HCT116 (cell line): ENCODE measurements at regions not wholly inside any gene's neighbourhood (a gene's known extent, or its start where the extent isn't known, plus 50 kb on each side); places are given as distances from the start of the nearest gene placed in this dataset.

Experiments used
- ATAC-seq: fragments of 200-7000 bp; cut with Tn5 transposase; 2 replicates; pipeline ENCODE4 v1.9.1; 2020; ENCODE audit warnings: mild to moderate bottlenecking, moderate library complexity
- BruUV-seq: library from RNA; stranded (reverse); fragments of 400-500 nt; replicated peaks from 2 replicates; lab custom pipeline; 2021; lab: Mats Ljungman, UMichigan
- CTCF ChIA-PET: fragments of 300-600 bp; sonication (Branson Sonifier 250); formaldehyde crosslinking; loops from one replicate; lab custom pipeline; 2021; ENCODE audit warnings: antibody characterized with exemption; lab: Charles Lee
- POLR2A ChIA-PET: fragments of 300-600, 350-600 bp; sonication (Branson Sonifier 250); formaldehyde crosslinking; loops from one replicate; lab custom pipeline; 2021; ENCODE audit warnings: antibody characterized with exemption; lab: Charles Lee
- RAD21 ChIA-PET, 2 experiments: fragments of 300-600 bp; sonication (Branson Sonifier 250); formaldehyde crosslinking; loops; one replicate each; lab custom pipeline; 2023; ENCODE audit warnings: low total read pairs in 2 of 2; ENCODE audit not compliant: uncharacterized antibody in 2 of 2, unreplicated experiment in 2 of 2, low non-redundant PET in 1 of 2; lab: Charles Lee
- DNase-seq: peaks from one replicate; pipeline ENCODE4 v3.0.0-alpha.2; 2010; ENCODE audit warnings: low read depth, low spot score
- H2AFZ ChIP-seq: fragments of 200-600 bp; shearing (Covaris generic), sonication (generic); 2 replicates; pipeline ENCODE4 v1.6.1; 2017; ENCODE audit warnings: low read depth, mixed run types, mixed read lengths, antibody characterized with exemption, low read length; ENCODE audit not compliant: poor library complexity, severe bottlenecking
- H3K27ac ChIP-seq: 2 replicates; pipeline ENCODE4 v1.5.1; 2012; ENCODE audit warnings: low read depth, low read length
- H3K27me3 ChIP-seq: fragments of 200-600 bp; sonication (generic); 2 replicates; pipeline ENCODE4 v1.6.1; 2016; ENCODE audit warnings: mixed run types, low read length, mixed read lengths; ENCODE audit not compliant: insufficient read depth
- H3K36me3 ChIP-seq, 2 experiments: fragments of 200-500 bp in 1 of 2; fragments of 200-600 bp in 1 of 2; sonication (Bioruptor generic) in 1 of 2; sonication (generic) in 1 of 2; 2 replicates each; pipeline versions ENCODE4 v1.5.1 to v1.6.1; 2014 to 2016; ENCODE audit warnings: low read length in 2 of 2, inconsistent platforms in 1 of 2, mixed read lengths in 1 of 2, mixed run types in 1 of 2; ENCODE audit not compliant: insufficient read depth in 2 of 2, control insufficient read depth in 1 of 2
- H3K4me1 ChIP-seq, 2 experiments: fragments of 200-600 bp in 1 of 2; sonication (generic) in 1 of 2; 2 replicates each; pipeline versions ENCODE4 v1.5.1 to v1.6.1; 2012 to 2017; ENCODE audit warnings: low read length in 2 of 2, inconsistent platforms in 1 of 2, mild to moderate bottlenecking in 1 of 2, mixed read lengths in 1 of 2, mixed run types in 1 of 2, moderate library complexity in 1 of 2; ENCODE audit not compliant: insufficient read depth in 2 of 2, control insufficient read depth in 1 of 2
- H3K4me2 ChIP-seq: fragments of 200-600 bp; sonication (generic); 2 replicates; pipeline ENCODE4 v1.6.1; 2017; ENCODE audit warnings: mixed run types, low read length, mixed read lengths
- H3K4me3 ChIP-seq, 2 experiments: fragments of 200-600 bp in 1 of 2; sonication (generic) in 1 of 2; replicated peaks in 1 of 2; 2 replicates each; pipeline ENCODE4 v1.5.1; 2011 to 2016; ENCODE audit warnings: low read length in 2 of 2, control low read depth in 1 of 2, low read depth in 1 of 2, mild to moderate bottlenecking in 1 of 2, mixed read lengths in 1 of 2, mixed run types in 1 of 2
- H3K79me2 ChIP-seq: fragments of 200-600 bp; sonication (generic); 2 replicates; pipeline ENCODE4 v1.6.1; 2017; ENCODE audit warnings: mild to moderate bottlenecking, mixed run types, low read length, moderate library complexity, mixed read lengths; ENCODE audit not compliant: insufficient read depth
- H3K9ac ChIP-seq: fragments of 200-600 bp; sonication (generic); 2 replicates; pipeline ENCODE4 v1.6.1; 2016; ENCODE audit warnings: low read length, mixed read lengths
- H3K9me2 ChIP-seq: fragments of 200-600 bp; sonication (generic), shearing (Covaris generic); 2 replicates; pipeline ENCODE4 v1.6.1; 2017; ENCODE audit warnings: mixed run types, mild to moderate bottlenecking, moderate library complexity; ENCODE audit not compliant: insufficient read depth
- H3K9me3 ChIP-seq, 2 experiments: fragments of 200-500 bp in 1 of 2; fragments of 200-600 bp in 1 of 2; sonication (Bioruptor generic) in 1 of 2; sonication (generic) in 1 of 2; 2 replicates each; pipeline ENCODE4 v1.6.1; 2014 to 2017; ENCODE audit warnings: low read length in 2 of 2, mixed read lengths in 2 of 2, inconsistent platforms in 1 of 2, low read depth in 1 of 2, mild to moderate bottlenecking in 1 of 2, mixed run types in 1 of 2, moderate library complexity in 1 of 2; ENCODE audit not compliant: control insufficient read depth in 1 of 2, insufficient read depth in 1 of 2
- H4K20me1 ChIP-seq: fragments of 200-600 bp; sonication (generic), shearing (Covaris generic); 2 replicates; pipeline ENCODE4 v1.6.1; 2017; ENCODE audit warnings: mixed run types, mild to moderate bottlenecking, moderate library complexity; ENCODE audit not compliant: insufficient read depth
- CEBPB ChIP-seq: IDR thresholded peaks from 2 replicates; pipeline ENCODE4 v1.6.1; 2012; ENCODE audit warnings: low read depth
- FOSL1 ChIP-seq: IDR thresholded peaks from 2 replicates; pipeline ENCODE4 v1.6.1; 2012; ENCODE audit warnings: low read depth
- POLR2AphosphoS5 ChIP-seq: IDR thresholded peaks from 2 replicates; pipeline ENCODE4 v1.6.1; 2011; ENCODE audit warnings: mild to moderate bottlenecking, low read depth, low read length, moderate library complexity
- SIN3A ChIP-seq: IDR thresholded peaks from 2 replicates; pipeline ENCODE4 v1.6.1; 2012; ENCODE audit warnings: low read depth
- SP1 ChIP-seq: IDR thresholded peaks from 2 replicates; pipeline ENCODE4 v1.6.1; 2012; ENCODE audit warnings: low read depth
- SRF ChIP-seq: IDR thresholded peaks from 2 replicates; pipeline ENCODE4 v1.6.1; 2012; ENCODE audit warnings: low read depth
- TCF7L2 ChIP-seq: IDR thresholded peaks from 2 replicates; pipeline ENCODE4 v1.7.0; 2011; ENCODE audit warnings: borderline replicate concordance, inconsistent platforms; ENCODE audit not compliant: insufficient read depth, insufficient read length; ENCODE audit errors: extremely low read depth
- YY1 ChIP-seq: IDR thresholded peaks from 2 replicates; pipeline ENCODE4 v1.6.1; 2011; ENCODE audit warnings: low read length, low read depth, moderate library complexity, mild to moderate bottlenecking; ENCODE audit not compliant: insufficient replicate concordance; ENCODE audit errors: extremely low read depth
- ZFX ChIP-seq: fragments of 450-650 bp; IDR thresholded peaks from 2 replicates; pipeline ENCODE4 v1.6.1; 2017
- ZNF274 ChIP-seq: fragments of 200-500 bp; sonication (Bioruptor generic); IDR thresholded peaks from 2 replicates; pipeline ENCODE4 v1.6.1; 2014; ENCODE audit warnings: mild to moderate bottlenecking, low read depth, low read length, inconsistent platforms
- intact Hi-C: fragments of 100-400 bp; cut with micrococcal nuclease; formaldehyde crosslinking; loops from 2 replicates; pipeline ENCODE4 v1.10.0; 2022
- TF ChIP-seq, protein P1 (sequence below): IDR thresholded peaks from 2 replicates; pipeline ENCODE4 v1.6.1; 2011; ENCODE audit warnings: mild to moderate bottlenecking, low read length, moderate library complexity; ENCODE audit not compliant: insufficient replicate concordance; ENCODE audit errors: extremely low read depth
- TF ChIP-seq, protein P2 (sequence below): IDR thresholded peaks from 2 replicates; pipeline ENCODE4 v1.6.1; 2012
- TF ChIP-seq, protein P3 (sequence below): IDR thresholded peaks from 2 replicates; pipeline ENCODE4 v1.6.1; 2012; ENCODE audit warnings: low read depth
- TF ChIP-seq, protein P4 (sequence below), 3 experiments: fragments of 200-600 bp in 1 of 3; sonication (generic) in 1 of 3; IDR thresholded peaks in 2 of 3; conservative IDR thresholded peaks in 1 of 3; 2 replicates each; pipeline ENCODE4 v1.5.1; 2012 to 2017; ENCODE audit warnings: low read depth in 2 of 3, low read length in 2 of 3, antibody characterized with exemption in 1 of 3, borderline replicate concordance in 1 of 3, control low read depth in 1 of 3, mild to moderate bottlenecking in 1 of 3, mixed read lengths in 1 of 3, mixed run types in 1 of 3, moderate library complexity in 1 of 3; ENCODE audit not compliant: insufficient read depth in 1 of 3

DNA sequence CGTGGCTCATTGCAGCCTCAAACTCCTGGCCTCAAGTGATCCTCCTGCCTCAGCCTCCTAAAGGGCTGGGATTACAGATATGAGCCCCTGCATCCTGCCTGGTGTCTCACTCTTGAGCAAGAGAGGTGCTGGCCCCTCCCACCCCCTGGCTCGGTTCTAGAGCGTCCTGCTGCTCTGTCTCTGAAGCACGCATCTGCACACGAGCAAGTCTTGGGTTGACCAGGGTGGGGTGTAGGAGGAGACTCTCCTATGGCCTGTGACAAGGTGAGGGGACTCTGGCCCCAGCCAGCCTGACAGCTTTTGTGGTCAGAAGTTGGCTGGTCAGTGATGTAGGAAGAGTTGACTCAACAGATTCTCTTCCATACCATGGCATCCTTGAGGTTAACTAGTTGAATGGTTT lies 110.7 kb upstream of the CARD11 start:
- Histone ChIP-seq H3K27me3 (peaks cover 3% of the 10 kb centered on the region; the same call in 1 of the 2 replicates), H3K9me3 (no peaks in the 10 kb centered on the region), H3K9me2 (no peaks in the 10 kb centered on the region), H3K79me2 (no peaks in the 10 kb centered on the region), H3K4me1 (no peaks in the 10 kb centered on the region), H4K20me1 (no peaks in the 10 kb centered on the region), H3K27ac (no peak overlapping the region), H3K4me2 (no peak overlapping the region), H3K4me3 (no peak overlapping the region), H3K9ac (no peak overlapping the region), H2AFZ (no peak overlapping the region), H3K36me3 (no peaks in the 10 kb centered on the region)
- ChIA-PET CTCF (no interaction called here), POLR2A (no interaction called here), RAD21 (no interaction called here)
- BruUV-seq = no TSS peak
- no peak for TF ChIP-seq ZFX
- no peak for TF ChIP-seq YY1
- TF ChIP-seq TCF7L2 = no peak
- TF ChIP-seq, protein P1, sequence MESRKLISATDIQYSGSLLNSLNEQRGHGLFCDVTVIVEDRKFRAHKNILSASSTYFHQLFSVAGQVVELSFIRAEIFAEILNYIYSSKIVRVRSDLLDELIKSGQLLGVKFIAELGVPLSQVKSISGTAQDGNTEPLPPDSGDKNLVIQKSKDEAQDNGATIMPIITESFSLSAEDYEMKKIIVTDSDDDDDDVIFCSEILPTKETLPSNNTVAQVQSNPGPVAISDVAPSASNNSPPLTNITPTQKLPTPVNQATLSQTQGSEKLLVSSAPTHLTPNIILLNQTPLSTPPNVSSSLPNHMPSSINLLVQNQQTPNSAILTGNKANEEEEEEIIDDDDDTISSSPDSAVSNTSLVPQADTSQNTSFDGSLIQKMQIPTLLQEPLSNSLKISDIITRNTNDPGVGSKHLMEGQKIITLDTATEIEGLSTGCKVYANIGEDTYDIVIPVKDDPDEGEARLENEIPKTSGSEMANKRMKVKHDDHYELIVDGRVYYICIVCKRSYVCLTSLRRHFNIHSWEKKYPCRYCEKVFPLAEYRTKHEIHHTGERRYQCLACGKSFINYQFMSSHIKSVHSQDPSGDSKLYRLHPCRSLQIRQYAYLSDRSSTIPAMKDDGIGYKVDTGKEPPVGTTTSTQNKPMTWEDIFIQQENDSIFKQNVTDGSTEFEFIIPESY = no peak
- TF ChIP-seq CEBPB = no peak
- no peak for TF ChIP-seq SRF
- TF ChIP-seq FOSL1 = no peak
- TF ChIP-seq SP1 = no peak
- TF ChIP-seq, protein P2, sequence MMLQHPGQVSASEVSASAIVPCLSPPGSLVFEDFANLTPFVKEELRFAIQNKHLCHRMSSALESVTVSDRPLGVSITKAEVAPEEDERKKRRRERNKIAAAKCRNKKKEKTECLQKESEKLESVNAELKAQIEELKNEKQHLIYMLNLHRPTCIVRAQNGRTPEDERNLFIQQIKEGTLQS = no peak
- TF ChIP-seq, protein P3, sequence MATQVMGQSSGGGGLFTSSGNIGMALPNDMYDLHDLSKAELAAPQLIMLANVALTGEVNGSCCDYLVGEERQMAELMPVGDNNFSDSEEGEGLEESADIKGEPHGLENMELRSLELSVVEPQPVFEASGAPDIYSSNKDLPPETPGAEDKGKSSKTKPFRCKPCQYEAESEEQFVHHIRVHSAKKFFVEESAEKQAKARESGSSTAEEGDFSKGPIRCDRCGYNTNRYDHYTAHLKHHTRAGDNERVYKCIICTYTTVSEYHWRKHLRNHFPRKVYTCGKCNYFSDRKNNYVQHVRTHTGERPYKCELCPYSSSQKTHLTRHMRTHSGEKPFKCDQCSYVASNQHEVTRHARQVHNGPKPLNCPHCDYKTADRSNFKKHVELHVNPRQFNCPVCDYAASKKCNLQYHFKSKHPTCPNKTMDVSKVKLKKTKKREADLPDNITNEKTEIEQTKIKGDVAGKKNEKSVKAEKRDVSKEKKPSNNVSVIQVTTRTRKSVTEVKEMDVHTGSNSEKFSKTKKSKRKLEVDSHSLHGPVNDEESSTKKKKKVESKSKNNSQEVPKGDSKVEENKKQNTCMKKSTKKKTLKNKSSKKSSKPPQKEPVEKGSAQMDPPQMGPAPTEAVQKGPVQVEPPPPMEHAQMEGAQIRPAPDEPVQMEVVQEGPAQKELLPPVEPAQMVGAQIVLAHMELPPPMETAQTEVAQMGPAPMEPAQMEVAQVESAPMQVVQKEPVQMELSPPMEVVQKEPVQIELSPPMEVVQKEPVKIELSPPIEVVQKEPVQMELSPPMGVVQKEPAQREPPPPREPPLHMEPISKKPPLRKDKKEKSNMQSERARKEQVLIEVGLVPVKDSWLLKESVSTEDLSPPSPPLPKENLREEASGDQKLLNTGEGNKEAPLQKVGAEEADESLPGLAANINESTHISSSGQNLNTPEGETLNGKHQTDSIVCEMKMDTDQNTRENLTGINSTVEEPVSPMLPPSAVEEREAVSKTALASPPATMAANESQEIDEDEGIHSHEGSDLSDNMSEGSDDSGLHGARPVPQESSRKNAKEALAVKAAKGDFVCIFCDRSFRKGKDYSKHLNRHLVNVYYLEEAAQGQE = no peak
- TF ChIP-seq SIN3A = no peak
- no peak for TF ChIP-seq ZNF274
- TF ChIP-seq POLR2AphosphoS5 = no peak
- TF ChIP-seq, protein P4, sequence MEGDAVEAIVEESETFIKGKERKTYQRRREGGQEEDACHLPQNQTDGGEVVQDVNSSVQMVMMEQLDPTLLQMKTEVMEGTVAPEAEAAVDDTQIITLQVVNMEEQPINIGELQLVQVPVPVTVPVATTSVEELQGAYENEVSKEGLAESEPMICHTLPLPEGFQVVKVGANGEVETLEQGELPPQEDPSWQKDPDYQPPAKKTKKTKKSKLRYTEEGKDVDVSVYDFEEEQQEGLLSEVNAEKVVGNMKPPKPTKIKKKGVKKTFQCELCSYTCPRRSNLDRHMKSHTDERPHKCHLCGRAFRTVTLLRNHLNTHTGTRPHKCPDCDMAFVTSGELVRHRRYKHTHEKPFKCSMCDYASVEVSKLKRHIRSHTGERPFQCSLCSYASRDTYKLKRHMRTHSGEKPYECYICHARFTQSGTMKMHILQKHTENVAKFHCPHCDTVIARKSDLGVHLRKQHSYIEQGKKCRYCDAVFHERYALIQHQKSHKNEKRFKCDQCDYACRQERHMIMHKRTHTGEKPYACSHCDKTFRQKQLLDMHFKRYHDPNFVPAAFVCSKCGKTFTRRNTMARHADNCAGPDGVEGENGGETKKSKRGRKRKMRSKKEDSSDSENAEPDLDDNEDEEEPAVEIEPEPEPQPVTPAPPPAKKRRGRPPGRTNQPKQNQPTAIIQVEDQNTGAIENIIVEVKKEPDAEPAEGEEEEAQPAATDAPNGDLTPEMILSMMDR (IDR thresholded peaks at IDR 0.05 in 2 of 3, conservative IDR thresholded peaks at IDR 0.05 in 1 of 3; ENCODE audit: borderline replicate concordance in 1 of 3, insufficient read depth in 1 of 3, low read depth in 2 of 3, low read length in 2 of 3) = no peak
- DNase-seq = no peak
- no peak for ATAC-seq
- intact Hi-C loops = no loop called here
